Tibial artery (tissue), 4 donors: ENCODE measurements at regions not wholly inside any gene's neighbourhood (a gene's known extent, or its start where the extent isn't known, plus 50 kb on each side); places are given as distances from the start of the nearest gene placed in this dataset.
A peak's percentile ranks its signal among the peaks of the same experiment; 100 is the strongest.

Experiments
- DNase-seq, 2 donors: peaks; one replicate each; pipeline ENCODE4 v3.0.0-alpha.2; 2019
- H3K27ac ChIP-seq, 2 donors: fragments of 200-600 bp; sonication (generic) in 1 of 2; 1 replicate in 1 of 2; 2 replicates in 1 of 2; pipeline ENCODE4 v1.5.1; 2018 to 2019; ENCODE audit warnings: mild to moderate bottlenecking in 1 of 2
- H3K27me3 ChIP-seq, 2 donors: fragments of 200-600 bp; sonication (generic) in 1 of 2; one replicate each; pipeline versions ENCODE4 v1.5.1 to v1.6.0; 2016 to 2019
- H3K36me3 ChIP-seq, 3 donors: fragments of 200-600 bp; sonication (generic) in 2 of 3; one replicate each; pipeline ENCODE4 v1.5.1; 2016 to 2019; ENCODE audit warnings: mild to moderate bottlenecking in 2 of 3
- H3K4me1 ChIP-seq, 4 donors: fragments of 200-600 bp; sonication (generic) in 2 of 4; 1 replicate in 3 of 4; 2 replicates in 1 of 4; pipeline ENCODE4 v1.5.1; 2016 to 2019
- H3K4me3 ChIP-seq, 2 donors: fragments of 200-600 bp; sonication (generic) in 1 of 2; 1 replicate in 1 of 2; 2 replicates in 1 of 2; pipeline ENCODE4 v1.5.1; 2018 to 2019; ENCODE audit warnings: mild to moderate bottlenecking in 2 of 2
- H3K9me3 ChIP-seq, 3 donors: fragments of 200-600 bp; sonication (generic) in 1 of 3; one replicate each; pipeline ENCODE4 v1.5.1; 2016 to 2019
- CTCF ChIP-seq, 2 experiments: fragments of 200-600 bp in 1 of 2; fragments of 450-650 bp in 1 of 2; IDR thresholded peaks; one replicate each; pipeline ENCODE4 v1.5.1; 2017 to 2019; ENCODE audit warnings: antibody characterized with exemption in 2 of 2, mild to moderate bottlenecking in 1 of 2, moderate library complexity in 1 of 2
- intact Hi-C: fragments of 100-400 bp; cut with DNase I; formaldehyde crosslinking; loops from one replicate; pipeline ENCODE4 v1.15.0; 2023; ENCODE audit warnings: low total_unique reads

GRCh38 chr2:236870370-236870769, 215.3 kb upstream of the COPS8 start:
- intact Hi-C loops, result no loop called here
- Histone ChIP-seq H3K27ac (no peak overlapping the region), H3K4me3 (no peak overlapping the region)

GRCh38 chr2:236871500-236872001, 214.1 kb upstream of the COPS8 start:
- Histone ChIP-seq H3K36me3 (no peaks in the 10 kb centered on the region), H3K4me3 (no peak overlapping the region), H3K27me3 (no peaks in the 10 kb centered on the region), H3K27ac (no peak overlapping the region), H3K4me1 (peaks cover 0 to 5% (median 2%) of the 10 kb centered on the region in 4 donors), H3K9me3 (no peaks in the 10 kb centered on the region)
- intact Hi-C loops, result no loop called here
- TF ChIP-seq CTCF (IDR thresholded peaks at IDR 0.05), result no peak
- DNase-seq, result peak; percentile 74 to 81

More at GRCh38 chr2:236870370-236870769, 215.3 kb upstream of the COPS8 start:
- Histone ChIP-seq H3K9me3 (peaks cover 0 to 6% (median 0%) of the 10 kb centered on the region in 3 donors), H3K27me3 (no peaks in the 10 kb centered on the region), H3K36me3 (no peaks in the 10 kb centered on the region), H3K4me1 (peaks cover 0 to 5% (median 0%) of the 10 kb centered on the region in 4 donors)
- DNase-seq, result no peak
- TF ChIP-seq CTCF (IDR thresholded peaks at IDR 0.05), result no peak

GRCh38 chr2:236872015-236872414, 213.7 kb upstream of the COPS8 start:
- Histone ChIP-seq H3K36me3 (no peaks in the 10 kb centered on the region), H3K4me3 (no peak overlapping the region), H3K9me3 (no peaks in the 10 kb centered on the region), H3K4me1 (peaks cover 0 to 5% (median 2%) of the 10 kb centered on the region in 4 donors), H3K27me3 (no peaks in the 10 kb centered on the region), H3K27ac (no peak overlapping the region)
- DNase-seq, result no peak
- intact Hi-C loops, result no loop called here
- TF ChIP-seq CTCF (IDR thresholded peaks at IDR 0.05), result no peak

- H3K27ac ChIP-seq, result no peak overlapping the region
- intact Hi-C loops, result no loop called here
- no peak overlapping the region for H3K4me3 ChIP-seq
- H3K27me3 ChIP-seq, result no peaks in the 10 kb centered on the region
- peaks cover 0 to 5% (median 2%) of the 10 kb centered on the region in 4 donors for H3K4me1 ChIP-seq
- no peak for TF ChIP-seq CTCF (IDR thresholded peaks at IDR 0.05)
- H3K36me3 ChIP-seq, result no peaks in the 10 kb centered on the region
- DNase-seq, result no peak
- H3K9me3 ChIP-seq, result no peaks in the 10 kb centered on the region
Observed at GRCh38 chr2:236872981-236873380, 212.7 kb upstream of the COPS8 start.

- H3K4me3 ChIP-seq, result no peak overlapping the region
- no peak overlapping the region for H3K27ac ChIP-seq
- H3K36me3 ChIP-seq, result no peaks in the 10 kb centered on the region
- H3K27me3 ChIP-seq, result no peaks in the 10 kb centered on the region
- DNase-seq, result no peak
- intact Hi-C loops, result no loop called here
- H3K4me1 ChIP-seq, result peaks cover 0 to 5% (median 2%) of the 10 kb centered on the region in 4 donors
- no peaks in the 10 kb centered on the region for H3K9me3 ChIP-seq
- TF ChIP-seq CTCF (IDR thresholded peaks at IDR 0.05), result no peak
Observed at GRCh38 chr2:236873636-236874035, 212.1 kb upstream of the COPS8 start.
